ENCODE measurements at regions not wholly inside any gene's neighbourhood (a gene's known extent, or its start where the extent isn't known, plus 50 kb on each side); places are given as distances from the start of the nearest gene placed in this dataset.

DNA sequence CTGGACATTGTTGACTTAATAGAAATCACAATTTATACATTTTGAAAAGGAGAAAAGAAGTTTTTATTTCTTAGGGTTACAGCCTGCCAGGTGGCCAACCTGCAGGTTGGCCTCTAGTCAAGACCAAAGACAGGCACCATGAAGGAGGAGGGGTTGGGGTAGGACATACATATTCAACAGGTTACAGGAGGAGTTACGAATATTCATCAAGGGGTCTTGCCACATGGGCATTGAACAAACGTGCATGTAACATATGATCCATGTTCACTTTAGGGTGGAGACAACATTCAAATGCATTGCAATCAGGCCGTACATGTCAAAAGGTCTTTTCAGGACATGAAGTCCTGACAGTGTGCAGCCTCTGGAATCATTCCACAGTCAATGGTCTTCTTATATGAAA is 246.2 kb upstream of the AKR1E2 start:
- TF ChIP-seq EZH2phosphoT487 (IDR thresholded peaks at IDR 0.05; ENCODE audit: insufficient read depth, low read depth) (no peak), EZH2 (IDR thresholded peaks at IDR 0.05; ENCODE audit: insufficient read depth, poor library complexity, severe bottlenecking) (no peak)
